ENCODE measurements at regions not wholly inside any gene's neighbourhood (a gene's known extent, or its start where the extent isn't known, plus 50 kb on each side); places are given as distances from the start of the nearest gene placed in this dataset.

GRCh38 chr13:81394640-81395039, 1053.7 kb upstream of the SPRY2 start (continued):
- TF ChIP-seq ZNF462 (CRISPR knock-in tag; IDR thresholded peaks at IDR 0.05) (no peak), CREB1 (CRISPR knock-in tag; IDR thresholded peaks at IDR 0.05; ENCODE audit: low read depth) (no peak), ETS1 (IDR thresholded peaks at IDR 0.05) (no peak), POLR2AphosphoS5 (IDR thresholded peaks at IDR 0.05; ENCODE audit: low read depth) (no peak), EZH2phosphoT487 (IDR thresholded peaks at IDR 0.05; ENCODE audit: unreplicated experiment) (no peak), EZH2 (IDR thresholded peaks at IDR 0.05; ENCODE audit: low read depth, unreplicated experiment) (no peak), CTCF (conservative IDR thresholded peaks at IDR 0.05; ENCODE audit: low read depth in 2 of 2) (no peak), NANOG (IDR thresholded peaks at IDR 0.05; ENCODE audit: borderline replicate concordance) (no peak), ZNF114 (CRISPR knock-in tag; IDR thresholded peaks at IDR 0.05) (no peak)
